ENCODE measurements at regions not wholly inside any gene's neighbourhood (a gene's known extent, or its start where the extent isn't known, plus 50 kb on each side); places are given as distances from the start of the nearest gene placed in this dataset.

DNA sequence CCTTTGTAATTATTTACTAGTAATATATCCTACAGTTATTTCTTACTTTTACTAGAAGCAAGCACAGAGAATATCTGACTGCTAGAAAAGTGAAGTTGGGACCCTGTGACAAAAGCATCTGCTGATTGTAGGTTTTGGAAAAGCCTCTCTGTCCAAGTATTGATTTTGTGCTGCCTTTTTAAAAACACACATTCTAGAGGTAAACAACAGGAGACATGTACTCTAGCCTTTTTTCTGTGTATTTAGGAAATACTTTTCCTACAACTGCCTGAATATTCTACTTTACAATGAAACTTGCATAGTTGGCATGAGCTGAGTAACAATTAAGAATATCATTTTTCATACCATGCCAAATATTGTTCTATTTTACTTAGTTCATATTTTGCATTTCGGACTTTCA, 1249.0 kb downstream of the SLC16A7 start:
- 85% methylated on average over 1 of the region's 1 CpG for WGBS (ENCODE audit: low lambda C conversion rate, missing lambda C conversion rate)
- H4K20me1 ChIP-seq (ENCODE audit: insufficient read depth, poor library complexity, severe bottlenecking), result no peaks in the 10 kb centered on the region
- H3K79me2 ChIP-seq, result no peaks in the 10 kb centered on the region

DNA sequence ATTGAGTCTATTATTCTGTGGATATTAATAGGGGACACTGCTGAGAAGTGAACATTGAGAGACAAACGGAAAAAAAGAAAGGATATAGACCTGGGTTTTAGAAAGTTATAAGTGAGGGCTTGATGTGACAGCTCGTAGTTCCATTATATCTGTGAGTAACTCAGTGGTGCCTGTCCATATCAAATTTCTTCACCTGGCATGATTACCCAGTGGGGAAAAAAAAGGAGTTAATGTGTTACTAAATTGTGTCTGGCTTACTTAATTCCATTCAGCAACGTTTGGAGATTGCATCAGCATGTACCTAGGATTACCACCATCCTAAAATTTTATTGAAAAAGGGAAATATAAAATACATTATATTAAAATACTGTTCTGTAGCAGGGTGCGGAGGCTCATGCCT, 1249.9 kb downstream of the SLC16A7 start:
- Histone ChIP-seq H3K4me2 (no peak overlapping the region), H4K20me1 (ENCODE audit: insufficient read depth, poor library complexity, severe bottlenecking) (no peaks in the 10 kb centered on the region), H3K27me3 (no peaks in the 10 kb centered on the region), H3K79me2 (no peaks in the 10 kb centered on the region), H3K4me1 (ENCODE audit: insufficient read depth) (no peaks in the 10 kb centered on the region), H3K27ac (no peak overlapping the region), H3K9me3 (ENCODE audit: low read depth) (no peaks in the 10 kb centered on the region), H3K9me2 (replicated peaks; ENCODE audit: insufficient read depth) (no peaks in the 10 kb centered on the region), H2AFZ (no peak overlapping the region), H3K36me3 (replicated peaks; ENCODE audit: insufficient read depth, low read depth) (no peaks in the 10 kb centered on the region), H3K4me3 (no peak overlapping the region)
- WGBS (ENCODE audit: low lambda C conversion rate, missing lambda C conversion rate), result 67% methylated on average over 4 of the region's 4 CpGs
- TF ChIP-seq EZH2 (IDR thresholded peaks at IDR 0.05; ENCODE audit: borderline replicate concordance) (no peak), EZH2phosphoT487 (IDR thresholded peaks at IDR 0.05; ENCODE audit: low read depth, severe bottlenecking, unreplicated experiment) (no peak)
- TF ChIP-seq, protein P1, sequence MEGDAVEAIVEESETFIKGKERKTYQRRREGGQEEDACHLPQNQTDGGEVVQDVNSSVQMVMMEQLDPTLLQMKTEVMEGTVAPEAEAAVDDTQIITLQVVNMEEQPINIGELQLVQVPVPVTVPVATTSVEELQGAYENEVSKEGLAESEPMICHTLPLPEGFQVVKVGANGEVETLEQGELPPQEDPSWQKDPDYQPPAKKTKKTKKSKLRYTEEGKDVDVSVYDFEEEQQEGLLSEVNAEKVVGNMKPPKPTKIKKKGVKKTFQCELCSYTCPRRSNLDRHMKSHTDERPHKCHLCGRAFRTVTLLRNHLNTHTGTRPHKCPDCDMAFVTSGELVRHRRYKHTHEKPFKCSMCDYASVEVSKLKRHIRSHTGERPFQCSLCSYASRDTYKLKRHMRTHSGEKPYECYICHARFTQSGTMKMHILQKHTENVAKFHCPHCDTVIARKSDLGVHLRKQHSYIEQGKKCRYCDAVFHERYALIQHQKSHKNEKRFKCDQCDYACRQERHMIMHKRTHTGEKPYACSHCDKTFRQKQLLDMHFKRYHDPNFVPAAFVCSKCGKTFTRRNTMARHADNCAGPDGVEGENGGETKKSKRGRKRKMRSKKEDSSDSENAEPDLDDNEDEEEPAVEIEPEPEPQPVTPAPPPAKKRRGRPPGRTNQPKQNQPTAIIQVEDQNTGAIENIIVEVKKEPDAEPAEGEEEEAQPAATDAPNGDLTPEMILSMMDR (IDR thresholded peaks at IDR 0.05; ENCODE audit: poor library complexity), result no peak
- DNase-seq (ENCODE audit: low spot score), result no peak

More for the DNA sequence above, 1249.0 kb downstream of the SLC16A7 start:
- Histone ChIP-seq H3K9me2 (replicated peaks; ENCODE audit: insufficient read depth) (no peaks in the 10 kb centered on the region), H3K4me2 (no peak overlapping the region), H3K27me3 (no peaks in the 10 kb centered on the region), H3K36me3 (replicated peaks; ENCODE audit: insufficient read depth, low read depth) (no peaks in the 10 kb centered on the region), H3K9me3 (ENCODE audit: low read depth) (no peaks in the 10 kb centered on the region), H3K4me1 (ENCODE audit: insufficient read depth) (no peaks in the 10 kb centered on the region), H3K4me3 (no peak overlapping the region), H2AFZ (no peak overlapping the region), H3K27ac (no peak overlapping the region)
- no peak for DNase-seq (ENCODE audit: low spot score)
- TF ChIP-seq EZH2 (IDR thresholded peaks at IDR 0.05; ENCODE audit: borderline replicate concordance) (no peak), EZH2phosphoT487 (IDR thresholded peaks at IDR 0.05; ENCODE audit: low read depth, severe bottlenecking, unreplicated experiment) (no peak)
- TF ChIP-seq, protein P1 (IDR thresholded peaks at IDR 0.05; ENCODE audit: poor library complexity), result no peak

DNA sequence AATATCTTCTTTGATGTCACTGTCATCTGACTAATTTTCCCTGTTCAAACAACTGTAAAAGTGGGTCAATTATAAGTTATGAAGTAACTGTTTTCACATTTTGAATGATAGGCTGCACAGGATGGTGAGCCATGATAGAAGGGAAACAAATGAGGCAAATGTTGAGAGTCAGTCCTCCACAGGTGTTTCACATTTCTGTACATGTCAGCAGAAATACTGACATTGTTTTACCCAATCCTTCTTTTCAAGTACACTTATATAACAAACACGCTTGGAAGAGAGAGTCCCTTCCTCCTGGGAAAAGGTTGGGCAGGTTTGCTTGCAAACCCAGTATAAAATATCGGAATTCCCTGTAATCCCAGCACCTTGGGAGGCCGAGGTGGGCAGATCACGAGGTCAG, 1251.5 kb downstream of the SLC16A7 start:
- 85% methylated on average over 4 of the region's 4 CpGs for WGBS (ENCODE audit: low lambda C conversion rate, missing lambda C conversion rate)
- no peaks in the 10 kb centered on the region for H3K9me3 ChIP-seq (ENCODE audit: low read depth)
- TF ChIP-seq EZH2 (IDR thresholded peaks at IDR 0.05; ENCODE audit: borderline replicate concordance) (no peak), EZH2phosphoT487 (IDR thresholded peaks at IDR 0.05; ENCODE audit: low read depth, severe bottlenecking, unreplicated experiment) (no peak)
- H3K36me3 ChIP-seq (replicated peaks; ENCODE audit: insufficient read depth, low read depth), result no peaks in the 10 kb centered on the region
- H4K20me1 ChIP-seq (ENCODE audit: insufficient read depth, poor library complexity, severe bottlenecking), result no peaks in the 10 kb centered on the region
- H3K4me3 ChIP-seq, result no peak overlapping the region
- no peak overlapping the region for H3K27ac ChIP-seq
- H2AFZ ChIP-seq, result no peak overlapping the region
- H3K27me3 ChIP-seq, result no peaks in the 10 kb centered on the region
- no peaks in the 10 kb centered on the region for H3K4me1 ChIP-seq (ENCODE audit: insufficient read depth)
- no peaks in the 10 kb centered on the region for H3K79me2 ChIP-seq
- no peaks in the 10 kb centered on the region for H3K9me2 ChIP-seq (replicated peaks; ENCODE audit: insufficient read depth)
- no peak for DNase-seq (ENCODE audit: low spot score)
- no peak overlapping the region for H3K4me2 ChIP-seq

DNA sequence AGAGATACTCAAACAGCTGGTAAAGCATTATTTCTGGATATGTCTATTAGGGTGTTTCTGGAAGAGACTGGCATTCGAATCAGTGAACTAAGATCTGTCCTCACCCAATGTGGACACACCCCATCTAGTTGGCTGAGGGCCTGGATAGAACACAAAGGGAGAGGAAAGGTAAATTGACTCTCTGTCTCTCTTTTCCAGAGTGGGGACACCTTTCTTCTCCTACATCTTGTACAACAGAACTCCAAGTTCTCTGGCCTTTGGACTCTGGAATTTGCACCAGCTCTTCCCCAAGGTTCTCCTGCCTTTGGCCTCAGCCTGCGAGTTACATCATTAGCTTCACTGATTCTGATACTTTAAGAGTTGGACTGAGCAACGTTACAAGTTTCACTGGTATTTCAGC, 1253.9 kb downstream of the SLC16A7 start:
- Histone ChIP-seq H3K4me2 (no peak overlapping the region), H3K27ac (no peak overlapping the region), H3K9me2 (replicated peaks; ENCODE audit: insufficient read depth) (no peaks in the 10 kb centered on the region), H3K79me2 (no peaks in the 10 kb centered on the region), H3K36me3 (replicated peaks; ENCODE audit: insufficient read depth, low read depth) (no peaks in the 10 kb centered on the region), H3K27me3 (no peaks in the 10 kb centered on the region), H3K4me3 (no peak overlapping the region), H2AFZ (no peak overlapping the region), H4K20me1 (ENCODE audit: insufficient read depth, poor library complexity, severe bottlenecking) (no peaks in the 10 kb centered on the region), H3K9me3 (ENCODE audit: low read depth) (no peaks in the 10 kb centered on the region), H3K4me1 (ENCODE audit: insufficient read depth) (no peaks in the 10 kb centered on the region)
- TF ChIP-seq, protein P1 (IDR thresholded peaks at IDR 0.05; ENCODE audit: poor library complexity), result no peak
- TF ChIP-seq EZH2phosphoT487 (IDR thresholded peaks at IDR 0.05; ENCODE audit: low read depth, severe bottlenecking, unreplicated experiment) (no peak), EZH2 (IDR thresholded peaks at IDR 0.05; ENCODE audit: borderline replicate concordance) (no peak)
- DNase-seq (ENCODE audit: low spot score), result no peak
- 82% methylated on average over 3 of the region's 3 CpGs for WGBS (ENCODE audit: low lambda C conversion rate, missing lambda C conversion rate)

All from hepatocyte (in vitro differentiated cells).